H1 (cell line): ENCODE measurements at regions not wholly inside any gene's neighbourhood (a gene's known extent, or its start where the extent isn't known, plus 50 kb on each side); places are given as distances from the start of the nearest gene placed in this dataset.

Experiments used
- CTCF ChIA-PET: fragments of 300-600 bp; sonication (Branson Sonifier 250); formaldehyde crosslinking; loops from one replicate; lab custom pipeline; 2021; ENCODE audit not compliant: partially characterized antibody; lab: Charles Lee
- POLR2A ChIA-PET: fragments of 300-600 bp; sonication (Branson Sonifier 250); formaldehyde crosslinking; loops from one replicate; lab custom pipeline; 2021; ENCODE audit warnings: inconsistent platforms; ENCODE audit not compliant: partially characterized antibody; lab: Charles Lee
- DNase-seq, 2 experiments: peaks; one replicate each; pipeline versions ENCODE4 v3.0.0 to v3.0.0-alpha.2; 2010 to 2022; ENCODE audit warnings: low spot score in 2 of 2, low read depth in 1 of 2, mixed read lengths in 1 of 2
- FAIRE-seq: peaks from 2 replicates; lab custom pipeline; 2011; peaks lifted over from hg19 to GRCh38; lab: Jason Lieb, UNC
- H2AFZ ChIP-seq: 2 replicates; pipeline ENCODE4 v1.8.1; 2012; ENCODE audit warnings: low read length, inconsistent platforms
- H2AK5ac ChIP-seq: 2 replicates; pipeline ENCODE4 v1.6.1; 2013; ENCODE audit warnings: low read depth, low read length
- H2BK120ac ChIP-seq: replicated peaks from 2 replicates; pipeline ENCODE3; 2013; ENCODE audit warnings: low read depth, low read length, inconsistent platforms
- H2BK12ac ChIP-seq: 2 replicates; pipeline ENCODE4 v1.6.1; 2013; ENCODE audit warnings: low read depth, low read length
- H2BK15ac ChIP-seq: 2 replicates; pipeline ENCODE4 v1.6.1; 2013; ENCODE audit warnings: low read length
- H2BK20ac ChIP-seq: 2 replicates; pipeline ENCODE4 v1.6.1; 2013; ENCODE audit warnings: low read length
- H2BK5ac ChIP-seq: 2 replicates; pipeline ENCODE4 v1.6.1; 2013; ENCODE audit warnings: low read depth, low read length
- H3K14ac ChIP-seq: 2 replicates; pipeline ENCODE4 v1.6.1; 2013; ENCODE audit warnings: inconsistent platforms; ENCODE audit not compliant: insufficient read length
- H3K18ac ChIP-seq: 2 replicates; pipeline ENCODE4 v1.6.1; 2013; ENCODE audit warnings: low read length; ENCODE audit errors: extremely low read depth
- H3K23ac ChIP-seq: 2 replicates; pipeline ENCODE4 v1.6.1; 2013; ENCODE audit warnings: inconsistent platforms; ENCODE audit not compliant: insufficient read length
- H3K23me2 ChIP-seq: 2 replicates; pipeline ENCODE4 v1.6.1; 2013; ENCODE audit warnings: low read depth, low read length
- H3K27ac ChIP-seq: 2 replicates; pipeline ENCODE4 v1.6.1; 2011; ENCODE audit warnings: low read depth, low read length, inconsistent platforms
- H3K27me3 ChIP-seq, 4 experiments: replicated peaks in 1 of 4; 1 replicate in 1 of 4; 2 replicates in 3 of 4; pipeline versions ENCODE4 v1.6.1 to v1.8.1; 2011 to 2013; ENCODE audit warnings: low read length in 3 of 4, mild to moderate bottlenecking in 3 of 4, inconsistent platforms in 2 of 4, mixed read lengths in 2 of 4, moderate library complexity in 1 of 4; ENCODE audit not compliant: control insufficient read depth in 3 of 4, insufficient read depth in 3 of 4; ENCODE audit errors: extremely low read depth in 1 of 4
- H3K36me3 ChIP-seq, 4 experiments: 2 replicates each; pipeline versions ENCODE4 v1.6.1 to v1.8.1; 2011 to 2013; ENCODE audit warnings: mild to moderate bottlenecking in 4 of 4, low read length in 3 of 4, moderate library complexity in 2 of 4, control low read depth in 1 of 4, inconsistent platforms in 1 of 4; ENCODE audit not compliant: insufficient read depth in 4 of 4, control insufficient read depth in 2 of 4
- H3K4ac ChIP-seq: replicated peaks from 2 replicates; pipeline ENCODE3; 2013; ENCODE audit warnings: low read length, low read depth, mixed read lengths, inconsistent platforms; ENCODE audit not compliant: insufficient read length
- H3K4me1 ChIP-seq, 4 experiments: replicated peaks in 1 of 4; 1 replicate in 1 of 4; 2 replicates in 3 of 4; pipeline versions ENCODE4 v1.6.1 to v1.8.1; 2011 to 2013; ENCODE audit warnings: low read length in 3 of 4, inconsistent platforms in 2 of 4, mixed read lengths in 1 of 4; ENCODE audit not compliant: insufficient read depth in 4 of 4, control insufficient read depth in 3 of 4
- H3K4me2 ChIP-seq, 2 experiments: 2 replicates each; pipeline versions ENCODE4 v1.6.1 to v1.8.1; 2011 to 2013; ENCODE audit warnings: low read depth in 2 of 2, low read length in 2 of 2, control low read depth in 1 of 2, inconsistent platforms in 1 of 2, mild to moderate bottlenecking in 1 of 2; ENCODE audit not compliant: insufficient read depth in 1 of 2
- H3K4me3 ChIP-seq, 4 experiments: fragments of 200-600, 300-600 bp in 1 of 4; sonication (generic), shearing (Covaris generic), sonication (Bioruptor Twin) in 1 of 4; 2 replicates each; pipeline versions ENCODE4 v1.5.1 to v1.8.1; 2011 to 2016; ENCODE audit warnings: low read length in 4 of 4, low read depth in 3 of 4, control low read depth in 2 of 4, inconsistent platforms in 2 of 4, mild to moderate bottlenecking in 2 of 4, mixed read lengths in 1 of 4, moderate library complexity in 1 of 4; ENCODE audit not compliant: insufficient read depth in 2 of 4; ENCODE audit errors: extremely low read depth in 1 of 4
- H3K56ac ChIP-seq: replicated peaks from 2 replicates; pipeline ENCODE3; 2013; ENCODE audit warnings: low read depth, mild to moderate bottlenecking, mixed read lengths, low read length, inconsistent platforms; ENCODE audit not compliant: insufficient read length
- H3K79me1 ChIP-seq: 2 replicates; pipeline ENCODE4 v1.6.1; 2013; ENCODE audit warnings: low read depth, low read length, control low read depth
- H3K79me2 ChIP-seq, 2 experiments: 2 replicates each; pipeline versions ENCODE4 v1.6.1 to v1.8.1; 2012 to 2013; ENCODE audit warnings: low read length in 2 of 2, mild to moderate bottlenecking in 2 of 2, inconsistent platforms in 1 of 2; ENCODE audit not compliant: insufficient read depth in 2 of 2, control insufficient read depth in 1 of 2
- H3K9ac ChIP-seq, 4 experiments: replicated peaks in 1 of 4; 1 replicate in 1 of 4; 2 replicates in 3 of 4; pipeline versions ENCODE4 v1.6.1 to v1.8.1; 2011 to 2013; ENCODE audit warnings: low read depth in 3 of 4, low read length in 3 of 4, control low read depth in 2 of 4, mild to moderate bottlenecking in 2 of 4, moderate library complexity in 2 of 4, inconsistent platforms in 1 of 4; ENCODE audit errors: extremely low read depth in 1 of 4
- H3K9me3 ChIP-seq, 2 experiments: 2 replicates each; pipeline versions ENCODE4 v1.6.1 to v1.8.1; 2012 to 2013; ENCODE audit warnings: mild to moderate bottlenecking in 2 of 2, moderate library complexity in 2 of 2, control low read depth in 1 of 2, inconsistent platforms in 1 of 2, low read depth in 1 of 2, low read length in 1 of 2, mixed read lengths in 1 of 2; ENCODE audit not compliant: insufficient read depth in 2 of 2
- H4K20me1 ChIP-seq, 2 experiments: replicated peaks in 1 of 2; 2 replicates each; pipeline versions ENCODE3 to v1.8.1; 2011 to 2013; ENCODE audit warnings: inconsistent platforms in 2 of 2, low read length in 2 of 2, mild to moderate bottlenecking in 1 of 2; ENCODE audit not compliant: insufficient read depth in 2 of 2, control insufficient read depth in 1 of 2
- H4K5ac ChIP-seq: 2 replicates; pipeline ENCODE4 v1.6.1; 2013; ENCODE audit warnings: low read length, low read depth, mixed read lengths, inconsistent platforms; ENCODE audit not compliant: insufficient read length
- H4K8ac ChIP-seq: 2 replicates; pipeline ENCODE4 v1.8.0; 2013; ENCODE audit warnings: mild to moderate bottlenecking, moderate library complexity, low read length, inconsistent platforms; ENCODE audit not compliant: insufficient read depth; ENCODE audit errors: extremely low read depth
- H4K91ac ChIP-seq: replicated peaks from 2 replicates; pipeline ENCODE3; 2013; ENCODE audit warnings: low read length, mixed read lengths, inconsistent platforms; ENCODE audit not compliant: insufficient read length
- ASH2L ChIP-seq: fragments of 200-600, 300-600 bp; sonication (generic); IDR thresholded peaks from one replicate; pipeline ENCODE4 v1.7.1; 2017; ENCODE audit warnings: low read length
- JUN ChIP-seq: IDR thresholded peaks from 2 replicates; pipeline ENCODE4 v1.6.1; 2011; ENCODE audit warnings: low read depth, mild to moderate bottlenecking, improper control_type of control experiment, low read length
- MAFK ChIP-seq: IDR thresholded peaks from 2 replicates; pipeline ENCODE4 v1.6.1; 2012; ENCODE audit warnings: low read depth, mild to moderate bottlenecking, improper control_type of control experiment, low read length
- NRF1 ChIP-seq: IDR thresholded peaks from 2 replicates; pipeline ENCODE4 v1.6.1; 2011; ENCODE audit warnings: mild to moderate bottlenecking, low read depth, low read length, improper control_type of control experiment
- RNF2 ChIP-seq: fragments of 200-900, 300-1000 bp; sonication (generic); IDR thresholded peaks from 2 replicates; pipeline ENCODE4 v1.7.1; 2016; ENCODE audit warnings: borderline replicate concordance, low read depth, mild to moderate bottlenecking, antibody characterized with exemption, low read length; ENCODE audit not compliant: poor library complexity, severe bottlenecking; ENCODE audit errors: missing control alignments
- SRF ChIP-seq: IDR thresholded peaks from 2 replicates; pipeline ENCODE4 v1.6.1; 2011; ENCODE audit warnings: mild to moderate bottlenecking, low read depth, low read length, moderate library complexity
- TAF1 ChIP-seq: IDR thresholded peaks from 2 replicates; pipeline ENCODE4 v1.6.1; 2011; ENCODE audit warnings: mild to moderate bottlenecking, low read depth, low read length
- WGBS, 2 experiments: shearing (Covaris generic) in 1 of 2; methylation state at CpG; one replicate each; pipeline versions ENCODE4 v1.1.6 to v1.1.7; 2013 to 2015; ENCODE audit warnings: low lambda C conversion rate in 2 of 2, mixed read lengths in 2 of 2, inconsistent platforms in 1 of 2, low coverage in 1 of 2, missing lambda C conversion rate in 1 of 2; ENCODE audit not compliant: insufficient replicate concordance in 2 of 2, insufficient coverage in 1 of 2, insufficient read length in 1 of 2; ENCODE audit errors: extremely low coverage in 1 of 2, missing lambda C conversion rate in 1 of 2; 5-methylcytosine and 5-hydroxymethylcytosine counted together

DNA sequence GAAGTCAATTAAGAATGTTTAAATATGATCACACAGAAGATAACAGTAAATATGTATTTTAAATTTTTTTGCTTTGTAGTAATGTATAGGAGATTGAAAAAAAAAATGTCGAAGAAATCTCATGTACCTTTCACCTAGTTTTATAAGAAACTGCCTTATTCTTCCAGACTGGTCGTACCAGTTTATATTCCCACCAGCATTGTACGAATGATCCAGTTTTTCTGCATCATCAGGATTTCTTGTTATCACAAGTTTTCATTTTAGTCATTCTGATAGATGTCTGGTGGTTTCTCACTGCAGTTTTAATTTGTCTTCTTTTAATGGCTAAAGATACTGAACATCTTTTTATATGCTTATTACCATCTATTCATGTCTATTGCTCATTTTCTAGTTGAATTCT, 101.8 kb upstream of the CTSC start:
- Histone ChIP-seq H3K4me3 (no peak overlapping the region), H2AFZ (no peak overlapping the region), H3K4me1 (no peaks in the 10 kb centered on the region), H3K23me2 (no peaks in the 10 kb centered on the region), H4K5ac (no peak overlapping the region), H3K56ac (no peak overlapping the region), H3K18ac (no peak overlapping the region), H3K27me3 (peaks cover 0 to 1% (median 0%) of the 10 kb centered on the region in 4 experiments; a peak in 1 of 7 replicates), H2BK120ac (no peak overlapping the region), H2BK15ac (no peak overlapping the region), H3K23ac (no peak overlapping the region), H2BK20ac (no peak overlapping the region), H4K8ac (no peak overlapping the region), H2AK5ac (no peak overlapping the region), H3K9me3 (peaks cover 5 to 7% of the 10 kb centered on the region in 2 experiments; a peak in 3 of 4 replicates), H4K91ac (no peak overlapping the region), H3K4ac (no peak overlapping the region), H3K27ac (no peak overlapping the region), H3K4me2 (no peak overlapping the region), H3K14ac (no peak overlapping the region), H3K79me2 (no peaks in the 10 kb centered on the region), H2BK12ac (no peak overlapping the region), H4K20me1 (no peaks in the 10 kb centered on the region), H3K9ac (no peak overlapping the region), H2BK5ac (no peak overlapping the region), H3K79me1 (no peaks in the 10 kb centered on the region), H3K36me3 (no peaks in the 10 kb centered on the region)
- CTCF ChIA-PET = interaction anchor here (1.1 kb wide), 1 partner anchor 8 kb away, joined by 4 read pairs; no protein-coding TSS in a partner anchor
- TF ChIP-seq ASH2L (no peak), SRF (no peak), JUN (no peak), TAF1 (no peak), RNF2 (no peak), MAFK (no peak), NRF1 (no peak)
- DNase-seq = no peak
- POLR2A ChIA-PET = no interaction called here
- FAIRE-seq = no peak
- WGBS, 2 experiments = 92% methylated on average over 3 of the region's 3 CpGs; no CpG with 5 or more reads in 1 of the 2 experiments
